ENCODE measurements at regions not wholly inside any gene's neighbourhood (a gene's known extent, or its start where the extent isn't known, plus 50 kb on each side); places are given as distances from the start of the nearest gene placed in this dataset.

DNA sequence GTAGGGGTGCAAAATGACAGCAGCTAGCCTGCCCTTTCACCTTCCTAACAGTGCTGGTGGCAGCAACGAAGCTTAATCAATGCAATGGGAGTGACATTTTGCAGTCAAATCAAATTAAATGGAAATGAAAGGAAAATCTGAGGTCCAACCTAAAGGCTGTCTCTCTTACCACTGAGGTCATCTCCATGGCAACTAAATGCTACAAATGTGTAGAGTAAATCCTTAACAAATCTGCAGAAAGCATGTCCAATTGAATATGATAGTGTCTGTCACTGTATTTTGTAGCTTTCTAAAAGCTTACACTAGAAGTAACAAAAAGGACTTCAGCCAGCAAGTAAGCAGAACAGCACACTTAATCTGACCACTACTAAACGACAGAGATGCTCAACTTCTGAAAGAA, 488.8 kb downstream of the BCAT1 start:
- H3K9me3 ChIP-seq = no peaks in the 10 kb centered on the region
- H3K4me3 ChIP-seq = no peak overlapping the region
- intact Hi-C loops (cut with DNase I) = no loop called here
- H3K4me1 ChIP-seq = peaks cover 0 to 5% of the 10 kb centered on the region in 2 donors
- TF ChIP-seq, protein P1, sequence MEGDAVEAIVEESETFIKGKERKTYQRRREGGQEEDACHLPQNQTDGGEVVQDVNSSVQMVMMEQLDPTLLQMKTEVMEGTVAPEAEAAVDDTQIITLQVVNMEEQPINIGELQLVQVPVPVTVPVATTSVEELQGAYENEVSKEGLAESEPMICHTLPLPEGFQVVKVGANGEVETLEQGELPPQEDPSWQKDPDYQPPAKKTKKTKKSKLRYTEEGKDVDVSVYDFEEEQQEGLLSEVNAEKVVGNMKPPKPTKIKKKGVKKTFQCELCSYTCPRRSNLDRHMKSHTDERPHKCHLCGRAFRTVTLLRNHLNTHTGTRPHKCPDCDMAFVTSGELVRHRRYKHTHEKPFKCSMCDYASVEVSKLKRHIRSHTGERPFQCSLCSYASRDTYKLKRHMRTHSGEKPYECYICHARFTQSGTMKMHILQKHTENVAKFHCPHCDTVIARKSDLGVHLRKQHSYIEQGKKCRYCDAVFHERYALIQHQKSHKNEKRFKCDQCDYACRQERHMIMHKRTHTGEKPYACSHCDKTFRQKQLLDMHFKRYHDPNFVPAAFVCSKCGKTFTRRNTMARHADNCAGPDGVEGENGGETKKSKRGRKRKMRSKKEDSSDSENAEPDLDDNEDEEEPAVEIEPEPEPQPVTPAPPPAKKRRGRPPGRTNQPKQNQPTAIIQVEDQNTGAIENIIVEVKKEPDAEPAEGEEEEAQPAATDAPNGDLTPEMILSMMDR (IDR thresholded peaks at IDR 0.05) = no peak
- H3K36me3 ChIP-seq = no peaks in the 10 kb centered on the region
- no peak overlapping the region for H3K27ac ChIP-seq
- no peak for DNase-seq (ENCODE audit: low spot score in 2 of 2)
- H3K27me3 ChIP-seq = no peaks in the 10 kb centered on the region

DNA sequence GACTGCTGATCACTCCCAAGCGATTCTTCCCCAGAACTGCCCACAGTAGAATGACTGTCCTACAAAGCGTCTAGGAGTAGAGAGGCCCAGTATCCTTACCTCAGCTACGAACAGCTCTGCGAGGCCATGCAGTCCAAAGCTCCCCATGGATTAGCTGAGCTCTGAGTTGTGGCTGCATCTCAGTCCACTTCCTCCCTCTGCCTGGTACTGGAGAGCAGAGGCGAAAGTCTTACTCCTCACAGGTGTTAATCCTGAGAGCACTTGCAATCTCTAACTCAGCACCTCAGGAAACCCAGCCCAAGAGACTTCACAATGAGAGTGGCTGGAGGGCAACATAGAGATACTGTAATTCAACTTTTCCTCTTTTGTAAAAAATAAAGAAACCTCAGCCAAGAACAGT, 493.1 kb downstream of the BCAT1 start:
- Histone ChIP-seq H3K4me3 (no peak overlapping the region), H3K36me3 (no peaks in the 10 kb centered on the region), H3K27me3 (no peaks in the 10 kb centered on the region), H3K4me1 (peaks cover 0 to 8% of the 10 kb centered on the region in 2 donors), H3K27ac (no peak overlapping the region), H3K9me3 (no peaks in the 10 kb centered on the region)
- TF ChIP-seq, protein P1 (IDR thresholded peaks at IDR 0.05) = no peak
- DNase-seq (ENCODE audit: low spot score in 2 of 2) = no peak
- intact Hi-C loops (cut with DNase I) = no loop called here

DNA sequence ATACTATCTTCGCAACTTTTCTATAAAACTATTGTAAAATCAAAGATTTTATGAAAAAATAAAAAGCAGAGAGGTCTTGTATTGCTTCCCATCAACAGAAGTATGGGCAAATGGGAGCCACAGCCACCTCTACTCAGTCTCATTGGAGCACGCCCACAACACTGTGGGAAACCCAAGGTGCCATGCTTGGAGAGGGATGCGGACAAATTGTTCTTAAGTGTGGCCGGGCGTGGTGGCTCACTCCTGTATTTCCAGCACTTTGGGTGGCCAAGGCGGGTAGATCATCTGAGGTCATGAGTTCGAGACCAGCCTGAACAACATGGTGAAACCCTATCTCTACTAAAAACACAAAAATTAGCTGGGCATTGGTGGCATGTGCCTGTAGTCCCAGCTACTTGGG, 498.2 kb upstream of the SOX5 start:
- Histone ChIP-seq H3K4me1 (no peaks in the 10 kb centered on the region), H3K4me3 (no peak overlapping the region), H3K27ac (no peak overlapping the region), H3K9me3 (no peaks in the 10 kb centered on the region), H3K36me3 (no peaks in the 10 kb centered on the region), H3K27me3 (no peaks in the 10 kb centered on the region)
- DNase-seq (ENCODE audit: low spot score in 2 of 2) = no peak
- TF ChIP-seq, protein P1 (IDR thresholded peaks at IDR 0.05) = no peak
- intact Hi-C loops (cut with DNase I) = no loop called here

DNA sequence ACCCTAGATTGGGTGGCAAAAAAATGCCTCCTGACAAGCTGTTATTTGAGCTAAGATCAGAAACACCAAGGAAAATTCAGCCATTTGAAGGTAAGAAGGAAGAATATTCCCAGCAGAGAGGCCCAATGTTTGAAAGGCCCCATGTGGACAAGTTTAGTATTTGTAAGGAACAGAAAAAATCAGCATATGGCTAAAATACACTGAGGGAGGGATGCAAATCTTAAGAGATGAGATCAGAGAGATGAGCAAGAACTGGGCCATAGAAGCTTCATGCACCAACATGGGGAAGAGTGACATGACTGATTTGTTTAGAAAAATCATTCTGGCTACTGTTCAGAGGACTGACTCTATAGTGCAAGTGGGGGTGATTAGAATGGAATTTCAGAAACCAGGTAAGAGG, 496.8 kb upstream of the SOX5 start:
- Histone ChIP-seq H3K4me3 (no peak overlapping the region), H3K27ac (no peak overlapping the region), H3K4me1 (no peaks in the 10 kb centered on the region), H3K9me3 (no peaks in the 10 kb centered on the region), H3K36me3 (no peaks in the 10 kb centered on the region), H3K27me3 (no peaks in the 10 kb centered on the region)
- intact Hi-C loops (cut with DNase I) = no loop called here
- TF ChIP-seq, protein P1 (IDR thresholded peaks at IDR 0.05) = no peak
- no peak for DNase-seq (ENCODE audit: low spot score in 2 of 2)

DNA sequence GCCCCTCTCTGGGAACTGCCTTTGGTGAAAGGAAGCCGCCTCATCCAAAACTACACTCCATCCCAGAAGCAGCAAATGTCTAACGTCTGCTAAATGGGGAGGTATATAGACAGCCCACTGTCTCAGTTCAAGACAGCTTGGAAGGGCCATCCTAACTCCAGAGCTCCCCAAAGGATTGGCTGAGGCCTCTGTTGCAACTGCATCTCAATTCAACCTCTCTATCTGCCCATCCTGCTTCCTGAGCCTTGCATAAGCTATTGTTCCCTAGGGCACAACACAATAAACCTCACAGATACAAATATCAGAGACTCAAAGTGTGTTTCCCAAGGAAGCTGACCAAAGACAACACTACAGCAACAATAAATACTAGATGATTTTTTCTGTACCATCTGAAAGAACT, 495.2 kb upstream of the SOX5 start:
- H3K36me3 ChIP-seq = no peaks in the 10 kb centered on the region
- H3K4me3 ChIP-seq = no peak overlapping the region
- no peaks in the 10 kb centered on the region for H3K4me1 ChIP-seq
- no peaks in the 10 kb centered on the region for H3K27me3 ChIP-seq
- H3K27ac ChIP-seq = no peak overlapping the region
- TF ChIP-seq, protein P1 (IDR thresholded peaks at IDR 0.05) = no peak
- no peak for DNase-seq (ENCODE audit: low spot score in 2 of 2)
- intact Hi-C loops (cut with DNase I) = no loop called here
- H3K9me3 ChIP-seq = no peaks in the 10 kb centered on the region

DNA sequence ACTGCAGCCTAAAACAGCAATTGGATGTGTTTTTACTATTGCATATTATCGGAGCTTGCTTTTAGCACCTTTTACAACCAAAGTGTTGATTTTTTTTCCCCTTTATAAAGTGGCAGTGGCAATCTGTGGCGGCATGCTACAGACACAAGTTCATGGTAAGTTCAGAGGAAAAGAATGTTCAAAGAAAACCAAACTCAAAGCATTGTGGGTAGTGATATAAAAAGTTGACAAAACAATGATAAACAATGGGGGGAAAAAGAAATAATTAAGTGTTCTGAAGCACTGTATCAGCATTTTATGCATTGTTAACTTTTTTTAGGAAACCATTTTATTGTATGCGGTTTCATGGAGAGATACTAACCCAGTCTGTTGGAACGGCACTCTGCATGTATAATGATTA, 492.0 kb upstream of the SOX5 start:
- H3K9me3 ChIP-seq = no peaks in the 10 kb centered on the region
- H3K27me3 ChIP-seq = no peaks in the 10 kb centered on the region
- TF ChIP-seq, protein P1 (IDR thresholded peaks at IDR 0.05) = no peak
- no peaks in the 10 kb centered on the region for H3K4me1 ChIP-seq
- H3K4me3 ChIP-seq = no peak overlapping the region
- intact Hi-C loops (cut with DNase I) = no loop called here
- H3K36me3 ChIP-seq = no peaks in the 10 kb centered on the region
- no peak for DNase-seq (ENCODE audit: low spot score in 2 of 2)
- H3K27ac ChIP-seq = no peak overlapping the region

Measured in ascending aorta (tissue), 2 donors.